GM21576 (cell line): ENCODE measurements at regions not wholly inside any gene's neighbourhood (a gene's known extent, or its start where the extent isn't known, plus 50 kb on each side); places are given as distances from the start of the nearest gene placed in this dataset.

ENCODE experiments used
- ATAC-seq: cut with Tn5 transposase; IDR thresholded peaks from one replicate; pipeline ENCODE4 v1.9.1; 2021; ENCODE audit warnings: mild to moderate bottlenecking, moderate library complexity; ENCODE audit not compliant: unreplicated experiment

DNA sequence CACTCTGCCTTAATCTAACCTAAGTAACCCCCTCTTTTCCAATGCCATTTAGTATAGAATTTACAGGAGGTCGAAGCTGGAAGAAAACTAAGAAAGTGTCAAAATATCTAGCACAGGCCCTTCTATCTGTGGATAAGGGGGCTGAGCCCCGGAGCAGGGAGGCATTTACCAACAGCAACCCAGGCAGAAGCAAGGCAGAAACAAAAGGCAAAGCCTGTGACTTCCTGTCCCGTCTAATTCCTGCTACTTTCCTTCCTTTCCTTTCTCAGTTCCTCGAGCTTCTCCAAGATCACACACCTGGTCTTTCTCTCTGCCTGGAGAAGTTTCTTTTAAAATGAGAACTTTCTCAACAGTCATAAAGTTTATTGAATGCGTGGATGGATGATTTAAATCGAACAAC, 146.0 kb downstream of the FOXA2 start:
- ATAC-seq, result no peak

DNA sequence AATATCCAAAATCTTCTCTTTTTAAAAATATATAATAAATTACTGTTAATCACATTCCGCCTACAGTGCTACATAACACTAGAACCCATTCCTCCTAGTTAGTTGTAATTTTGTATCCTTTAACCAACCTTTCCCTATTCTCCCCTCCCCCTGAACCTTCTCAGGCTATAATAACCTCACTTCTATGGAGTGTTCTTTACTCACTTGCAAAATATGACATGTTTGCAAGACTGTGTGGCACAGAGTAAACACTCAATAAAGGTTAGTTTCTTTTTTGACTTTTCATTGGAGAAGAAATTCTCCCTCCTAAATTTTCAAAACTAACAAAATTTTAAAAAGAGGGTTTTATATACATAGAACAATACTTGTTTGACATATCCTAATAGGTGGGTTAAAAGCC, 147.0 kb downstream of the FOXA2 start:
- ATAC-seq, result no peak

- no peak for ATAC-seq
Observed at GRCh38 chr20:22431419-22431818, 153.0 kb downstream of the FOXA2 start.

DNA sequence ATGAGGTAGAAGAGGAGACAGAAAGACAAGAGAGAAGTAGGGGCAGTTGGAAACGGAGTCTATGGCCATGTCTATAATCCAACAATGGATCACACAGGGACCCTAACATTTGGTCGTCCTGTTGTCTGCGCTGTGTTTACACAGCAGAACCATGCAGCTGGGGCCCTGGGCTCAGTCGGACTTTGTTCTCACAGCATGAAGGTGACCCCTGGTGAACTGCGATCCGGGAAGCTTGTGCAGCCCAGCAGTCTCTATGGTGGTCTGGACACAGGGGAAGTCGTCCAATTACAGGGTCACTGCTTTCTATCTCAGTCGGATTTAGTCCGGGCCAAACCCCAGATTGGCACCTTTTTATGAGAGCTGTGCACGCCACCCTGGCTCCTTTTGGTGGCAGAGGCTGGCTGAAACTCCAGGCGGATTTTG, 153.6 kb downstream of the FOXA2 start:
- no peak for ATAC-seq

DNA sequence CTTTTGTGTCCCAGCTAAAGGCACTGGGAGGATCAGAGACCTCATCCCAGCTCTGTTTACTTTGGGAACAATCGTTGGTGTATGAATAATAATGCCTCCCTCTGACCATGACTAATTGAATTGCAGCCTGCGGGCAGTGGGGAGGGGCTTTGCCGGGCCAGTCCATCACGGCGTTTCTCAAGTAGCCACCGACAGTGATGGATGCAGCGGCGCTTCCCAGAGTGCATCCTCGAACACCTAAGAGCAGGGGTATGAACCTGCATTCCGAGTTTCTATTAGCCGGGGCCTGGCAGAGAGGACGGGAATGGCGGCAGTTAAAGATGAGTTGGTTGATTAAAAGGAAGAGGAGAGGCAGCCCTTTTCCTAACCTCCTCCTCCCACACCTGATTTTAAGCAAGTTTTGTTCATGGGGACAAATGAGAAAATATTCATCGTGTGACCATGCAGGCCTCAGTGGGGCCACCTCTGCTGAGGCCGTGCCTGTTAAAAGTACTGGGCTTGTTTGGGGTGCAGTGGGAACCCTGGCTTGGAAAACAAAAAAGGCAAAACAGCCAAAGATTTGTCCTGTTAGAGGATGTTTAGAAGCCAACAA, 154.1 kb downstream of the FOXA2 start:
- no peak for ATAC-seq

DNA sequence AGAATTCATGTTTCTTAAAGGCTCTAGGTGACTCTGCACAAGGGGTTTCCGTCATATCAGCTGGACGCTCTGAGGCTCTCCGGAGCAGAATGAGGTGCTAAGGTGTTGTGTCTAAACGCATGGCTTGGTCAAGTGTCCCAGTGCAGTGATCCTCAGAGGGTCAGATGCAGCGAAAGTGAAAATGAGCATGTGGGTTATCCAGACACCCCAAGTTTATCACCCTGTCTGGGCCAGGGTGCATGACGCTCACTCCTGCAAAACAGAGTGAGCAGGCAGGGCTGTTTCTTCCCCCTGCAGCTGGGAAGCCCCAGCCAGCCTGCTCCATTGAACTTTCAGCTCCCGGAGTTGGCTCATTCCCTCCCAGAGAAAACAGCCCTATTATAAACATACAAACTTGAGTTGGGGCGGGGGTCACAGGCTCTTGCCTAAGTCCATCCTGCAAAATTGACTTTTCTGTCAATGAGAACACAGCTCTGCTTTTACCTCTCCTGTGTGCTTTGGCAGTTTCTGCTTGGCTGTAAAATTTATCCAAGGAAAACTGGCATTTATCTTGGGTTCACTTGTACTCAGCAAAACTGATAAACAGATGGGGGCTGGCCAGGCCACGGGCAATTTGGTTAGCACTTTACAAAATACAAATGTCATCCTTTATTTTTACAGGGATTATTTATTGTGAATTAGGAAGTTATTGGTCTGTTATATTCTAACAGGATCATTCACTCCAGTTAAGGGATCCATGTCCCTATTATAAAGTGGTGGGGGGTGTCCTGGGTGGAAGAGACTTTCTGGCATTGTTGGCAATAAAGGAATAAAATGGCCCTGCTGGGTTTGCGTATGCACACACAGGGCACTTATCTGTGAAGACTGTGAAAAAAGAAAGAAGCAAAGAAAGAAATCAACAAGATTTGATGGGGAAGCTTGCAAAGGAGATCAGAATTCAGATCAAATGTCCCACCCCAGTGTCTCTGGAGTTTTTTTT, 154.9 kb downstream of the FOXA2 start:
- ATAC-seq, result no peak

DNA sequence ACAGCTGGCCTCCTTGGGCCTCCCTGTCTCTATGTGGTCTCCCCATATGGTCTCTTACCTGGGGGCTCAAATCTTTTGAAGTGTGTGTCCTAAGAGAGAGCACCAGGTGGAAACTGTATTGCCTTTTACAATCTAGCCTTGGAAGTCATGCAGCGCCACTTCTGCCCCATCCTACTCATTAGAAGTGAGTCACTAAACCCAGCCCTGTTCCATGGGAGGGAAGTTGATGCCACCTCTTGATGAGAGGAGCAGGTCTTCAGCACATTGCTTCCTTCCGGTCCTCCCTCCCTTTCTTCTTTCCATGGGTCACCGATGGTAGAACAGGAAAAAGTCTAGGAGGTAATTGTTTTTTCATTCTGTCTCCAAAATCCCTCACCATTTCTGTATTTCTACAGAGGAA, 156.3 kb downstream of the FOXA2 start:
- no peak for ATAC-seq

DNA sequence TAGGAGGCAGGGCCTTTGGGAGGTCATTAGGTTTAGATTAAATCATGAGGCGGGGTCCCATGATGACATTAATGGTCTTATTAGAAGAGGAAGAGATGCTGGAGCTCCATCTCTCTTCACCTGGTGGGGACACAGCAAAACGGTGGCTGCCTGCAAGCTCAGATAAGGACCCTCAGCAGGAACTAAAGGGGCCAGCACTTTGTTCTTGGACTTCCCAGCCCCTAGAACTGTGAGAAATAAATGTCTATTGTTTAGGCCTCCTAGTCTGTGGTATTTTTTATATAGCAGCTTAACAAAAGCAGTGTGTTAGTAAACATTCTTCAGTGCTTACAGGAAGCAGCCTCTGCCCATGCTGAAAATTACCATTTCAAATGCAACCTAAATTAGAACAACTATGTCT, 157.6 kb downstream of the FOXA2 start:
- no peak for ATAC-seq

DNA sequence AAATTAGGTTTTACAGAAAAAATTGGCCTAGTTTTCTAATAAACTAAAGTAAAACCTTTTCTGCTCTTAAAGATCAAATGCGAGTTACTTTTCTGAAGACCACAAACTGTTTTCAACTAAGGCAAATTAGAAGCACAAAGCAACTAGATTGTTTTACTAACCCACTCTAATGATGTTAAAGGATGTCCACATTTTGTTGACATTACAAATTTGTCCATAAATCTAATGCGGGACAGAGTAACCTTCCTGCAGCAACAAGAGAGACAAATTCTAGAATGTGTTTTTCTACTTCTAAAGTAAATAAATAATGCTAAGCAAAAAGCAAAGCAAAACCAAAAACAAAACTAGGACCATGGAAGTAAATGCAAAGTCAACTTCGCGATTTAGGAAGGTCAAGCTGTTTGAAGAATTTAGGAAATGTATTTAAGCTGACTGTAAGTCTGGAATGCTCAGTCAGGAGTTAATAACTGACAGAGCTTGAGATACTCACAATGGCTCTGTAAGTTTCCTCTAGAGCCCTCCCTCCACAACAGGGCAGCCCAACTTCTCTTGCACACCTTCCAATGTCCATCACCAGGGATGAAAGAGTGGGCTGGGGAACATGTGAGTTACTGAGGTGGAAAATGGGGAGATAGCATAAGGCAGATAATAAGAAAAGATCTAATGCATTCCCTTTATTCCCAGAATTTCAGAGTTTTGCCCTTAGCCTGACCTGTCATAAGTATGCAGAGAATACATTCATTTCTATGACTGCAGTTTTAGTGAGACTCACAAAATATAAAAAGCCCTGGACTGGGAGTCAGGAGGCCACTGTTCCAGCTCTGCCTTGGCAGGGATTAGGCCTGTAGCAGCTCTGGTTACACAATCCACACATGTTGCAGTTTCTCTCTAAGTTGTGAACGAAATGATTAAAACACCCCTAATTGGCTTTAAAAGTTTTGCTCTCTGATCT, 158.8 kb downstream of the FOXA2 start:
- no peak for ATAC-seq

DNA sequence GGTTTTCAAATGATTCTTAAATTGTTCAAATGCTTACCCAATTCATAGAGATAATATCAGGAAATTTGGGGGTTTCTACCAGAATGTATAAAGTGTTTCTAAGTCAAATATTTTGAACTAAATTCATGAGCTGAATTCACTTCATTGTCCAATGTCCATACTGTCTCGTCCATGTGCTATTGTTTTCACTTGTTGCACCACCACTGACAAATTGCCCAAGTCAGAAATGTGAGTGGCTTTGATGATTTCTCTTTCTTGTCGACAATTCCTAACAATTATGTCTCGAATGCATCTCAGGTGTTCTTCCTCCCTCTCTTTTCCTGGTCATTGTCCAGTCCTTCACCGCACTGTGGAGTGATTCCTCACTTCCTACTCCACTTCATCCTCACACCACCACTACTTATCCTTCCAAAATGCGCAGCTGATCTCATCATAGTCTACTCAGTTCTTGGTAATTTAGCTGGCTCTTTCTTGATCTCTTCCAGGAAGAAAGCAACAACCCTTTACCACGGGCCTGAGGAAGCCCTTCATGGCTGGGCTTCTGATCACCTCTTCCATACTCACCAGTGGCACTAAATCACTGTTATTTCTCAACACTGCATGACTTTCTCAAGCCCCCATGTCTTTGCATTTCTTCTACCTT, 161.1 kb downstream of the FOXA2 start:
- no peak for ATAC-seq

GRCh38 chr20:22420116-22420598, 164.2 kb downstream of the FOXA2 start:
- ATAC-seq, result no peak

DNA sequence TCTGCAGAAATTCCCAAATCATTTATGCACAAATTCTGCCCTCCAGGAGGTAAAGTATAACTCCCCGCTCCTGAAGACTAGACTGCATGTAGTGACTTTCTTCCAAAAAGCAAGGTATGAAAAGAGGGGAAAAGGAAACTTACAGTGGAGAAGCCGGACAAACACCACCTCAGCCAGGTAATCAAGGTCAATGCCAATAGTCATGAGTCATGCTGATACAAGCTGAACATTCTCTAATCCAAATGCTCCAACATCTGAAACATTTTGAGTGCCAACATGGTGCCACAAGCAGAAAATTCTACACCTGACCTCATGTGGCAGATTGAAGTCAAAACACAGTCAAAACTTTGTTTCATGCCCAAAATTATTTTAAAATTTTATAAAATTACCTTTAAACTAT, 165.6 kb downstream of the FOXA2 start:
- no peak for ATAC-seq

DNA sequence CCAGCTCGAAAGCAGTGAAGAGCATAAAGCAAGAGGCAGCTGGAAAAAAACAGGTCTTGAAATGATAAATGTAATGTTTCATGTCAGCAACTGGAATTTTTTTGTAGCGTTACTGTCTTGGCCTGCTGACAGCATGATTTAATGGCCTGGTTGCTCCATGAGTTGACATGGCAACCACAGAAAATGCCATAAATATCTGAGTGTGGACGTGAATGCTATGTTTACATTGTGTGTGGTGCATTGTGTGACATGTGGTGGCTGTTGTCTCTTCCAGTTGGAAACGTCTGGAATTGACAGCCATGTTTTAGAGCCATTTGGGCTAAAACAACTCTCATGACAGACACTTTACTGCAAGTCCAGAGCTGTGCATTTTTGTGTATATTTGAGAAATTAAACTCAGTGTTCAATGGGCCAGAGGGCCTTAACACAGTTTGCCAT, 170.0 kb downstream of the FOXA2 start:
- no peak for ATAC-seq

GRCh38 chr20:22412977-22413868, 171.1 kb downstream of the FOXA2 start:
- ATAC-seq, result no peak

DNA sequence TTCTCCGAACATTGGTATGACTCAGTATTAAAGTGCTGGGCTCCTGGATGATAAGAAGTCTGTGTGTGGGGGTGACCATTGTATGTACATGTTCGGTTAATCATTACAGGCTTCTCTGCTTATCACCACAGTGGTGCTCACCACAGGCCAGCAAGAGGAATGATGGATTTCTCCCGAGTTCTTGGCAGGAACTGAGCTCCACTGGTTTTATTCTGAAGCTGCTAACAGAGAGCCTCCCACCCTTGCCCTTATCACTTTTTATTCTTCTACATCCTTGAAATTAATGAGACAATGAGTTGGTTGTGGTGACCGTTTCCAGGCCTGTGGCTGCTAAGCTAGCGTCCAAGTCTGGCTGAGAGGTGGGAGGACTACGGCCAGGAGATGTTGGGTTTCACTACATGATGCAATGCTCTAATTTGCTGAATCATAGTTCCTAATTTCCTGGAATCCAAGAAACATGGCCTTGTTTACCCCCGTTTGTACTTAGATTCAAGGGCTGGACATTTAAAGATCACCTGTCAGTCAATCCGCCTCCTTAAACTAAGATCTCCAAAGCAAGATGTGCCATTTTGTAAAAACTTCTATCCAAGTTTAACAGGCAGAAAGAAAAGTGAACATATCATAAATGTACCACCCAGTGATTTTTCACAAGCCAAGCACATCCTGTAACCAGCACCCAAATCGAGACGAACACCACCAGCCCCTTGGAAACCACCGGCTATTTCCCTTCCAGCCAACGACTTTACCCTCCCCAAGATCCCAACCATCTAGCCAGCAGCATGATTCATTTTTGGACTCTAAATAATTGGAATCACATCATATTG, 172.5 kb downstream of the FOXA2 start:
- ATAC-seq, result no peak

- no peak for ATAC-seq
Observed at GRCh38 chr20:22411286-22411626, 173.1 kb downstream of the FOXA2 start.

DNA sequence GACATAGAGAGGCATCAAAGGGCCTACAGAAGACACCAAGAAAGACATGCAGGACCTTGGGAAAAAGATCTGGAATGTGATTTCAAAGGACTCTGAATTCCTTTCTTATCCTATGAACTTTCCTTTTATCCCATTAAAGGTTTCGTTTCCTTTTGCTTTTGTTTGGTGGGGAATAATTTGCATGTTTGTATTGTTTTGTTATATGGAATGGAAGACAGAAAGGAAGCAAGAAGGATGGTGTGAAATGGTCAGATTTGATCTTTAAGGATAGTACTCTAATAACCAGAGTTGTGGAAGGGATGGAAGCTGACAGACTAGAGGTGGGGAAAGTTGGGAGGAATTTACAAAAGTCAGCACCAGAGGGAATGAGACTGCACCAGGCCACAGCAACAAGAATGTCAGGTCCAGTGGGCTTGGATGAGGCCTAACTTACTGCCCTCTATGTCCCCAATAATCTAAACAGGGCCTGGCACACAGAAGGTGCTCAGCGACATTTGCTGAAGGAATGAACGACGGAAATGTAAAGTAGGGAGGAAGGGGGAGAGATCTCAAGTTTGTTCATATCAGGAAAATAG, 173.7 kb downstream of the FOXA2 start:
- no peak for ATAC-seq
